ENCODE measurements at regions not wholly inside any gene's neighbourhood (a gene's known extent, or its start where the extent isn't known, plus 50 kb on each side); places are given as distances from the start of the nearest gene placed in this dataset.
"Not testable (repeated sequence)": the region's sequence is repeated elsewhere in the genome, so short reads cannot be mapped to it uniquely, and the experiment has no call there.

DNA sequence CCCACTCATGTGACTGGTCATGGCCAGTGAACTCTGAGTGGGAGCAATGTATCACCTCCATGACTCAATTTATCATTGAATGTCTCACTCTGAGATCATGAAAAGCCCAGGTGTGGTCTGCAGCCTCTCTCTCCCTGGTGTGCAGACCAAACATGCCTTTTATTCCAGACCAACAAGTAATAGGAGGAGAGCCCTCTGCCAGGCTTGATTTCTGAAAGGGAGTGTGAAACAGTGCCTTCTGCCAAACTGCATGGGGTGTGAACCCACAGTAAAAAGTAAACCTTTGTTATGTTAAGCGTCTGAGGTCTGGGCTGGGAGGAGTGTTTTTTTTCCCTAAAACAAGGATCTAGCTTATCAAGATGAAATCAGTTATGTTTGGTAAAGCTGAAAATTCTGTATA is 601.2 kb downstream of the ADCYAP1 start:
- DNase-seq: peak; percentile 89

DNA sequence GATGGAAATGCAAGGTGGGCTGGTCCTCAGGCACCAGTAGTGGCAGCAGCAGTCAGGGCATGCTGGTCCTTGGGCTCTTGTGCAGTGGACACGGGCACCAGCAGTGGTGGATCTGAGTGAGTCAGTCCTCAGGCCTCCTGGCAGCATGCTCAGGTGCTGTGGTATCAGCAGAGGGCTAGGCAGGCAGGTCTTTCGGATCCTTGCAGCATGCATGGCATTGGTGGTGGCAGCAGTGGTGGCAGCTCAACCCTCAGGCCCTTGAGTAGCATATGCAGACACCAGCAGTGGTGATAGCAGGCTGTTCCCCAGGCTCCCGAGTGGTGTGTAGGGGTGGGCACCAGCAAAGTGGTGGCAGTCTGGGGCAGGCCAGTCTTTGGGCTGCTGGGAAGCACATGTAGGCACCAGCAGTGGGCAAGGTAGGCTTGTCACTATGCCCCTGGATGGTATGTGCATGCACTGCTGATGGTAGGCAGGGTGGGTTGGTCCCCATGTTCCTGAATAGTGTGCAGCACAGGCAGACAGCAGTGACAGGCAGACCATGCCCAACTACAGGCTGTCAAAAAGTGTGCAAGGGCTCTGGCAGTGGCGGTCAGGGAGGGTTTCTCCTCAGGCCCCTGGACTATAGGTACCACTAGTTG is 606.0 kb downstream of the ADCYAP1 start:
- no peak for DNase-seq

DNA sequence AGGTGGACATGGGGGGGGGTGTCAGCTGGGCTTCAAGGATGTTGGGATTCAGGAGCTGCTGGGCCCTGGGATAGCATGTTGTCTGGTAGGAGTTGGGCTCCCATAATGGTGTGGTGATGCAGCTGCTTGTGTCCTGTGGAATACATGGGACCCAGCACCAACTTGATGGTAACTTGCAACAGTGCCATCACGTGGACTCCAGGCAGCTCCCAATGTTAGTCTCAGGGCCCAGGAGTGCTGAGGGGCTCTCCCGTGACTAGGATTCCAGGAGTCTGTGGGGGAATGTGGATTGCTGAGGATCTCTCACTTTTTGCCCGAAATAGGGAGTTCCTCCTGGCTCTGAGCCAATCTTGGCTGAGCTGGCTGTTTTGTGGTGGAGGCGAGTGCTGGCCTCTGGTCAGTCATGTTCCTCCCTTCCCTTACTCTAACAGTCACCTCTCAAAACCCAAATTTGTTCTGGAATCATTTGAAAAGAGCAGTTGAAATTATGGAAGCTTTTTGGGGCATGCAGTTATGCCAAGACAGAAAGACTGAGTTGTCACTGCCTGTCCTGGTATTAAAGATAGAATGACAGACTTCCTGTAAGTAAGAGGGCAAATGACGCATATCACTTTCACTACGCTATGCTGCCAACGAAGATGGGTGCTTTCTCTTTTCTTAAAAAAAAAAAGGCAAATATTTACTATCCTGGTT is 607.1 kb downstream of the ADCYAP1 start:
- no peak for DNase-seq

DNA sequence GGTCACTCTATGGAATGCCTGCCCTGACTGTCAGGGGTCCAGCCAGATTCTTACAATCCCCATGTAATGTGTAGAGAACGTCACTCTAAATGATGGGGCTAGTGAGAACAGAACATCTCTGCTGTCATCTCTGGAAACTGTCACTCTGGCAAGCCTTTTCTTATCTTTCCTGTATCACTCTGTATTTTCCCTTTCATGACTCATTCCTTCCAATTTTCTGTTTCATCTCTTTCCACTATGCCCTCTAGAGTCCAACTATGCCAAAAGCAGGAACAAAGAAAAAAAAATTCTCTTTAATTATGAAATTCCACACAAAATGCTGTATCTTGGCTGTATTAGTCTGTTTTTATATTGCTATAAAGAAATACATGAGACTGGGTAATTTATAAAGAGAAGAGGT is 608.8 kb downstream of the ADCYAP1 start:
- DNase-seq: peak; percentile 27

DNA sequence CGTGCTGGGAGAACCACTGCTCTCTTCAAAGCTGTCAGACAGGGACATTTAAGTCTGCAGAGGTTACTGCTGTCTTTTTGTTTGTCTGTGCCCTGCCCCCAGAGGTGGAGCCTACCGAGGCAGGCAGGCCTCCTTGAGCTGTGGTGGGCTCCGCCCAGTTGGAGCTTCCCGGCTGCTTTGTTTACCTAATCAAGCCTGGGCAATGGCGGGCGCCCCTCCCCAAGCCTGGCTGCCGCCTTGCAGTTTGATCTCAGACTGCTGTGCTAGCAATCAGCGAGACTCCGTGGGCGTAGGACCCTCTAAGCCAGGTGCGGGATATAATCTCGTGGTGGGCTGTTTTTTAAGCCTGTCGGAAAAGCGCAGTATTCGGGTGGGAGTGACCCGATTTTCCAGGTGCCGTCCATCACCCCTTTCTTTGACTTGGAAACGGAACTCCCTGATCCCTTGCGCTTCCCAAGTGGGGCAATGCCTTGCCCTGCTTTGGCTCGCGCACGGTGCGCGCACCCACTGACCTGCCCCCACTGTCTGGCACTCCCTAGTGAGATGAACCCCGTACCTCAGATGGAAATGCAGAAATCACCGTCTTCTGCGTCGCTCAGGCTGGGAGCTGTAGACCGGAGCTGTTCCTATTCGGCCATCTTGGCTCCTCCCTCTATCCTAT is 617.0 kb downstream of the ADCYAP1 start:
- DNase-seq: not testable (repeated sequence)

DNA sequence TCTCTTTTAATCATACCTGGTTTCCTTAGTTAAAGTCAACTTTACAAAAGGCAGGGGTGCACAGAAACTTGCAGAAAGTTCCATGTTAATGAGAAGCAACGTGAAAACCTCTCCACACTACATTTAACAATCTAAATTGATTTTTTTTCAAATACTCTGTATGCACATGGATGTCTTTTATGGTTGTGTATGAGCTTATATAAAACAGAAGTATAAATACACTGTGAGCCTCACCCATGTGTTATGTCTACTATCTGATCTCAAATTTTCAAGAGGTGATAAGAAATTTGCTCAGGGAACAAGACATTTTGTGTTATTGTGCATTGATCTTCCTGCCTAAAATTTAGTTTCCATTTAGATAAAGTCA is 617.6 kb downstream of the ADCYAP1 start:
- no peak for DNase-seq

DNA sequence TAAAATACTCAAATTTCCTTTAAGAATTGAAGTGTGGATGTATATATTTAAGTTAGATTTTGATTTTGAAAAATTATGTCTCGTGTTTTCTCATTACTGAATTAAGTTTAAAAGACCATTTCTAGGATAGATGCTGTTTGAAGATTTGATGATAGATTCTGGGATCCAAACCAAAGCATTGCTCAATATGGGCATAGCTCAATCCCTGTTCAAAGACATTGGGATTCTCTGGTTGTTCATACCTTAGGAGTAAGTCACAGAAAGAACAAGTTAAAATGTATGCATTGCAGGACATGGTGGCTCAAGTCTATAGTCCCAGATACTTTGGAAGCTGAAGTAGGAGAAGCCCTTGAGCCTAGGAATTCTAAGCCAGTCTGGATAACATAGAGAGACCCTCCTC is 622.3 kb downstream of the ADCYAP1 start:
- DNase-seq: no peak

DNA sequence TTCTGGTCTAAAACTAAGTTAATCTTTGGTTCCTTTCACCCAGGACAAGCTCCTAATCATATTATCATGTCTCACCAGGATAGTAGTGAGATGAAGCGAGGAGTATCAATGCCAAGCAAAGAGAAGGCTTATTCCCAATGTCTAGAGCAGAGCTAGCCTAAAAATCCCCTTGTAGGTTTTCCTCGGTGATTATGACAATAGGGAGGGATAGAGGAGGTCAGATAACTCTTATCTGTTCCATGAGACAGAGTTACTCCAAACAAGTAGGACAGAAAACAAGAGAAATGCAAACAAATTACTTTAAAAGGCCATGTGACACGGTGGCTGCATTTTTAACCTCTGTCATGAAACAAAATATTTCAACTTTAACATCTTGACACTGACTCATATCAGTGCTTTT is 623.1 kb downstream of the ADCYAP1 start:
- DNase-seq: no peak

DNA sequence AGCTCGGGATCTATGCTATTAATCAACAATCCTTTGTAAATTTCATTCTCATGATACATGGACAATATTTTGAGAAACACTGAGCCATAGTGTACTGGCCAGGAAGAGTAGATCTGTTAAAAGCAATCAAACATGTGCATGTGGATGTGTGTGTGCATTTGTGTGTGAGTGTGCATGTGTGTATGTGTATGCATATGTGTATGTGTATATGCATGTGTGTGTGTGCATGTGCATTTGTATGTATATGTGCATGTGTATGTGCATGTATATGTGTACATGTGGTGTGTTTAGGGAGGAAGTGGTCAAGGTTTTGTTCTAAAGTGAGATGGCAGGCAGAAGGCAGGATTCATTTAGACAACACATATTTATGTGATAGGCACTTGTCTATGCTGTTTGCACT is 623.8 kb downstream of the ADCYAP1 start:
- no peak for DNase-seq

DNA sequence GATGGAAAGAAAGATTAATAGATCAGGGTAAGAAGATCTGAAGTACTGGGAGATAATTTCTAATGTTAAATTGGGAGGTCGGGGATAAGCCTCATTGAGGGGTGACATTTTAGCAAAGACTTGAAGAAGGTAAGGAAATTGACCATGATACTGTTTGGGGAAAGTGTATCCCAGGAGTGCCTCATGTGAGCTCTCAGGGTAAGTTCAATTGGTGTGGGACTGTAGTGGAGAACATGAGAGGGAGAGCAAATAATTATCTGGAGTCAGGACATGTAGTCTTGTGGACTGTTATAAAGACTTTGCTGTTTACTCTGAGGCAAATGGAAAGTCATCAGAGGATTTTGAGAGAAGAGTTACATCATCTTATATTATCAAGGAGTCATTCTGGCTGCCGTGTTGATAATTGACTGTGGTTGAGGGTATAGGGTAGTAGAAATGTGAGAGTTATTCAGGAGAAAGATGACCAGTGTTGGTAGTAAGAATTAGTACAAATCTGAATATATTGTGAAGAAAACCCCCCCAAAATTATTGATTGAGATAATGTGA is 624.4 kb downstream of the ADCYAP1 start:
- DNase-seq: no peak

DNA sequence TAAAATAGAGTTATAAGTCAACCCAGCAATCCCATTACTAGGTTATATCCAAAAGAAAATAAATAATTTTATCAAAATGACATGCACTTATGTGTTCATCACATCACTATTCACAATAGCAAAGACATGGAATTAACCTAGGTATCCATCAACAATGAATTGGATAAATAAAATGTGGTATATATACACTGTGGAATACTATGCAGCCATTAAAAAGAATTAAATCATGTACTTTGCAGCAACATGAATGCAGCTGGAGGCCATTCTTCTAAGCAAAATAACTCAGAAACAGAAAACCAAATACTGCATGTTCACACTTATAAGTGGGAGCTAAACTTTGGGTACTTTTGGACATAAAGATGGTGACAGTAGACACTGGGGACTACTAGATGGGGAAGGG is 626.0 kb downstream of the ADCYAP1 start:
- no peak for DNase-seq

DNA sequence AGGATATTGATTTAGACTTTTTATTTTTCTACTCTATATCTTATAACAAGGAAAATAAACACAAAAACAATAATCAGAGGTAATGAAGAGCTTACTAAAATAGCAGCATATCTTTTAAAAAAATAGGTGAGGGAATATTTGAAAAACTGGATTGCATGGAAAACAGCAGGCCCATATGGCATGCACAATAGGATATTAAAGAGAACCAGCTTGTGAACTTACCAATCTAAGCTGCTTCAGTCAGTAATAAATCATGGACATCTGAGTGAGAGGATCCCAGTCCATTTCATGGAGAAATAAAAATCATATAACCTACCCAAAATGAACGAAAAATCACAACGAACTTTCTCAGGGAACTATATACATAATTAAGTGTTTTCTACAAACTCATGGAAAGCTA is 634.6 kb downstream of the ADCYAP1 start:
- DNase-seq: peak; percentile 23

DNA sequence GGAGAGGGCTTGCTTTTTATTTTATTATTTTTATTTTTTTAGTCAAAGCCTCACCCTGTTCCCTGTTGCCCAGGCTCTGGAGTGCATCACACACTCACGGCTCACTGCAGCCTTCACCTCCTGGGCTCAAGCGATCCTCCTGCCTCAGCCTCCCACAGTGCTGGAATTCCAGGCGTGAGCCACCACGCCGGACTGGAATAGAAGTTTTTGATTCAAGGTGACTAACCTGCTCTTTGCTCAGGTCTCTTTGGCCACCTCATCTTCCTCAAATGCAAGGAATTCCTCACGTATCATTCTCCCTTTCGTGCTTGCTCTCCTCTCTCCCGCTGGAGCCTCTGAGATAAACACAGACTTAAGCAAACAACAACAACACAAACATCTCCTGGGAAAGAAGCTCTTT is 636.8 kb downstream of the ADCYAP1 start:
- DNase-seq: no peak

DNA sequence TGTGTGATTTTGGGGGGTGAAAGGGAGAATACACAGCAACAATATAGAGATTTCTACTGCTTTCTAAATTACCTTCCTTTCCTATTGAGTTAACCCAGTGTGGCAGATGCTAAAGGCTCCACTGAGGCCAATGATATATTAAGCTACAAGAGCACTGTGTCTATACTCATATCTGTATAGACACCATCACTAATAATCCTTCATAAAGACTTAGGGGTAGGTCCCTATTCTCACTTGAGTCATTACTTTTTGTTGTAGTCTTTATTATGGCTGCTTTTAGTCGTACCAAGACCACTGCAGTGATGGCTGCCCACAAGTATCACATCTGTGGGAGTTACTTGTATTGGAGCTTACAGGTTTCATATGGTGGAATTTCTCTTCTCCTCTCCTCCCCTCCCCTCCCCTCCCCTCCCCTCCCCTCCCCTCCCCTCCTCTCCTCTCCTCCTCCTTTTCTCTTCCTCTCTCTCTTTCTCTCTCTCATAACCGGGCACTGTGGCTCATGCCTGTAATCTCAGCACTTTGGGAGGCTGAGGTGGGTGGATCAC is 637.6 kb downstream of the ADCYAP1 start:
- no peak for DNase-seq

DNA sequence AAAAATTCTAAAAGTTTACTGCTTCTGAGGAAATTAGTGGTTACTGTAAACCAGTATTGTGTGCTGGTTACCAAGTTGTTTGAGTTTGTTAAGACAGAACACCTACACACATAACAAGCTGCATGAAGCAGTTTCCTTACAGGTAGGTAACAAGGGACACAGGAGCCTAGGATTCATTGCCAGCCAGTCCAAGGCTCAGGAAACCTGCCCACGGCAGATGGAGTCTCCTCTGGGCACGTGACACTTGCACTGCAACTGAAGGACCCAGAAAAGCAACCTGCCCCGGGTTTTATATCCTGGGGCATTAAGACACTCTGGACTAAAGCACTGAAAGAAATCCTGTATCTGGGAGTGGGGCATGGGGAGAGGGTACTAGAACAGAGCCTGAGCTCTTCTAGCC is 639.3 kb downstream of the ADCYAP1 start:
- DNase-seq: no peak

DNA sequence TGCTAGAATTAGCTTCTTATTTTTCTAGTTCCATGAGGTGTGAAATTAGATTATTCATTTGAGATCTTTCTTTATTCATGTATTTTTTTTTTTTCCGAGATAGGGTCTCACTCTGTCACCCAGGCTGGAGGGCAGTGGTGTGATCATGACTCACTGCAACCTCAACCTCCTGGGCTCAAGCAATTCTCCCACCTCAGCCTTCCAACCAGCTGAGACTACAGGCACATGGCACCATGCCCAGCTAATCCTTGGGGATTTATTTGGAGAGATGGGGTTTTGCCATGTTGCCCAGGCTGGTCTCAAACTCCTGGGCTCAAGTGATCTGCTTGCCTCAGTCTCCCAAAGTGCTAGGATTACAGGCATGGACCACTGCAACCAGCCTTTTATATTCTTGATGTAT is 653.0 kb downstream of the ADCYAP1 start:
- DNase-seq: peak; percentile 47

DNA sequence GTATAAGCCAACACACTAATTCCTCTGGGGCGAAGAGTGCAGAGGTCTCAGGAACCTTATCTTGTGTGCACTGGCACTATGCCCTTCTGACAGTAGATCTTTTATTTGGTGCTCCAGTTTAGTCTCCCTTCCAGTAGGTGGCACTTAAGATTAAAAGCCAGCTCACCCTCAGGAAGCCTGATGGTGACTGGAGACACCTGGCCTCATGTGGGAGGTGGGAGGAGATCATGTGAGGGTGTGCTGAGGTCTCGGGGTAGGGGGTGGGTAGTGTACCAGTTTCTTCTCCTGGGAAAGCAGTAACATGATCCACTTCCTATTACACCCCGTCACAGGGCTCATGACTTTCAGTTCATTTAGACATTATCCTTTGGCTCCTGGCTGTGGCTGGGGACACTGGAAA is 654.9 kb downstream of the ADCYAP1 start:
- DNase-seq: peak; percentile 41

DNA sequence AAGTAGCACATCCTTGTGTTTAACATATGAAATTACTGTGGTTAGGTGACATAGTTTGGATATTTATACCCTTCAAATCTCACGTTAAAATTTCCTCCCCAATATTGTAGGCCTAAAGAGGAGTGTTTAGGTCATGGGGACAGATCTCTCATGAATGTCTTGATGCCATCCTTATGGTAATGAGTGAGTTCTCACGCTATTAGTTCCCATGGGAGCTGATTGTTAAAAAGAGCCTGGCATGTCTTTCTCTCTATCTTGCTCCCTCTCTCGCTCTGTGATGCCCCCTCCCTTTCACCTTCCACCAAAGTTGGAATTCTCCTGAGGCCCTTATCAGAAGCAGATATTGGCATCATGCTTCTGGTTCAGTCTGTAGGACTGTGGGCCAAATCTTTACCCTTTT is 660.1 kb downstream of the ADCYAP1 start:
- no peak for DNase-seq

DNA sequence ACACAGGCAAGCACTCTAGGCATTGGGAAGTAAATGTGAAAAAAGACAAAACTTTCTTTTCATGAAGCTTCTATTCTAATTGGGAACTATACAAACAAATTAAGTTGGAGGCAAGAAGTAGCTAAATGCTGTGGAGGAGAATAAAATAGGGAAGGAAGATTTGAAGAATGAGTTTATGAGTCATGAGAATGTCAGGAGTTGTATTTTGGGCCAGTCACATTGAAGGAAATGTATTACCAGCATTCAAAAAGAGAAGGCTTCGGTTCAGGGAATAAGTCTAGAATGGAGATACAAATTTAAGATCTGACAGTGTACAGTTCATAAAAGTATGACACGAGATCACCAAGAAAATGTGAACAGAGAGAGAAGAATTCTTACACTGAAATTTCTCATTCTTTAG is 666.5 kb downstream of the ADCYAP1 start:
- DNase-seq: no peak

DNA sequence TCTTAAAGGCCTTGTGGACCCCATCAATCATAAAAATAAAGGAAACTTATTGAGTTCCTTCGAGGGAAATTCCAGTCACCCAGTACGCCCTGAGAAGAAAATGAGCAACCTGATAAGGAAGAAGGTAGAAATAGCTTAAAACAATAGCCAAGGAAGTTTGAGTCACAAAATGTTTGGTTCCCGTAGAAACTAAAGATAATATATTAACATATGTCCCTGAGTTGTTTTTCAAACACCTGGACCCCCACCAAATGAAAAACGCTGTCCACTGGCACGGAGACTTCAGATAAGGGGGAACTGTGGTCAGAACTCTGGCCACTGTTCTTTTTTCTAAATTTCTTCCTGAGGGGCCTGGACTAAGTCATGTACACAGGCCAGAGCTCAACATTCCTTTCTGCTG is 669.1 kb downstream of the ADCYAP1 start:
- DNase-seq: no peak

DNA sequence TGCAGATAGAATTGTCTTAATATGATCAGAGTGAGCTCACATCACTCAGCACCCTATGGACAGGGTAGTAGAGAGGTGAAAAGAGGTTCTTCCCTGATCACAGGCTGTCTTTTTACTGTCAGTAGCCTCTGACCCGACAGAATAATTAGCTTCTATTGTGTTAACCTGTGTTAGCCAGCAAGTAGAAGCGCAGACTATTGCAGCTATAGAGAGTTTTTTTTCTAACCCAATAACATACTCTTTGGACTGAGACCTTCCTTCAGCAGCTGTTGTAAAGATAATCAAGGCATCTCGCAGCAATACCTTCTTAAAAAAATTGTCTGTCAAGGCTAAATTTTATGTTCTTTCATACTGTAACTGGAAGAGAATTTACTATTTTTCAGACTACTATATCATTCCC is 670.4 kb downstream of the ADCYAP1 start:
- DNase-seq: peak; percentile 32

DNA sequence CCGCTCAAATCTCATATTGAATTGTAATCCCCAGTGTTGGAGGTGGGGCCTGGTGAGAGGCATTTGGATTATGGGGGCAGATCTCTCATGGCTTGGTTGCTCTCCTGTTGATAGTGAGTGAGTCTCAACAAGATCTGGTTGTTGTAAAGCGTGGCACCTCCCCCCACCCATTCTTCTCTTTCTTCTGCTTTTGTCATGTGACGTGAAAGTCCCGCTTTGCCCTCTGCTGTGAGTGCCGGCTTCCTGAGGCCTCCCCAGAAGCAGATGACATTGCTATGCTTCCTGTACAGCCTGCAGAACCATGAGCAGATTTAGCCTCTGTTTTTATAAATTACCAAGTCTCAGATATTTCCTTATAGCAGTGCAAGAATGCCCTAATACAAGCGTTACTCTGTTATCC is 673.8 kb downstream of the ADCYAP1 start:
- no peak for DNase-seq

DNA sequence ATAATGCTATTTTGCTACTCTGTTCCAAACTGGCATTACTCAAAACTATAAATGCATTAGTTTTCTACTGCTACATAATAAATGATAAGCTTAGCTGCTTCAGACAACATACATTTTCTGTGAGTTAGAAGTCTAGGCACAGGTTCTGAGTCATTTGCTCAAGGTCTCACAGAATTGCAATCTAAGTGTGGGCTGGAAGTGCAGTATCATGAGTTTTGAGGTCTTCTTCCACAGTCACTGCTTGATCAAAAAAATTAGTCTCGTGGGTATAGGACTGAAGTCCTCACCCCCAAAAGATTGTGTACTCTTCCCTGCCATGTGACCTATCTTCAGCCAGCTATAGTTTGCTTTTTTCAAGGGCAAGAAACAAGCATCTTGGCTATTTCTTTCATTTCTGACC is 676.9 kb downstream of the ADCYAP1 start:
- DNase-seq: no peak

DNA sequence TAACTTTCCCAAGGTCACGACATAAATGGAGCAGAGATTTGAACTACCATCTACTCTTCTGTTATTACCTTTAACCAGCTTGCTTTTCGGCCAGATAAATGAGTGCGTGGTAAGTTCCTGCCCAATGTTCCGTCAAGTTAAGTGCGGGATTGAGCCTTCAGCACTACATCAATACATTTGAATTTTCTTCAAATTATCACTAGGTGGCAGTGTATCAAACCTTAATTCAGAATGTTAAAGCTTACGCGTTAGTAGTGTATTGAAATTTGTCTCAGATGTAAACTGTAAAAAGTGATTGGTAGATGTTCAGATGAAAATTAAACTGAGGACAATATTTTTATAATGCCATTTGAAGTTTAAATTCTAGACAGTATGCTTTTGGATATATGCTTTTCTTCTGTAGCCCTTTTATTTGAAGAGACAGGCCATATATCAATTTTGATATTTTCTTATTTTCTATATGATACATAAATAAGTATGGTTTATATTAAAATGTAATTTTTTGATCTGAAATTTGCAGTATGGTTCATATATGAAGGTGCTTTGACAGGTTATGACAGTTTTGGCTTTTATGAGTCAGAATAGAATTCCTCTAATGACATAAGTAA is 681.3 kb downstream of the ADCYAP1 start:
- peak; percentile 77 for DNase-seq

All from NCI-H69 (cell line).